Mononuclear cell (primary cell): ENCODE measurements at regions not wholly inside any gene's neighbourhood (a gene's known extent, or its start where the extent isn't known, plus 50 kb on each side); places are given as distances from the start of the nearest gene placed in this dataset.

Source experiments
- H3K27me3 ChIP-seq: 2 replicates; pipeline ENCODE4 v1.6.0; 2011; ENCODE audit warnings: low read length, control low read depth; ENCODE audit not compliant: insufficient read depth
- H3K4me1 ChIP-seq: 2 replicates; pipeline ENCODE4 v1.5.1; 2011; ENCODE audit warnings: mild to moderate bottlenecking, low read length, control low read depth; ENCODE audit not compliant: insufficient read depth
- H3K4me3 ChIP-seq: 2 replicates; pipeline ENCODE4 v1.5.1; 2011; ENCODE audit warnings: mild to moderate bottlenecking, low read length, moderate library complexity
- H3K9me3 ChIP-seq: 2 replicates; pipeline ENCODE4 v1.5.1; 2011; ENCODE audit warnings: low read depth, mild to moderate bottlenecking, control low read depth, low read length

GRCh38 chr9:88786291-88787079 lies 204.8 kb upstream of the S1PR3 start:
- Histone ChIP-seq H3K4me1 (no peaks in the 10 kb centered on the region), H3K9me3 (no peaks in the 10 kb centered on the region), H3K4me3 (no peak overlapping the region), H3K27me3 (no peaks in the 10 kb centered on the region)

- Histone ChIP-seq H3K4me1 (no peaks in the 10 kb centered on the region), H3K27me3 (no peaks in the 10 kb centered on the region), H3K9me3 (no peaks in the 10 kb centered on the region), H3K4me3 (no peak overlapping the region)
These were observed 201.5 kb upstream of the S1PR3 start for GRCh38 chr9:88789785-88790184.

- Histone ChIP-seq H3K27me3 (no peaks in the 10 kb centered on the region), H3K4me1 (no peaks in the 10 kb centered on the region), H3K4me3 (no peak overlapping the region), H3K9me3 (no peaks in the 10 kb centered on the region)
These were observed 200.0 kb upstream of the S1PR3 start for GRCh38 chr9:88791105-88791805.

- Histone ChIP-seq H3K4me3 (no peak overlapping the region), H3K27me3 (no peaks in the 10 kb centered on the region), H3K4me1 (no peaks in the 10 kb centered on the region), H3K9me3 (no peaks in the 10 kb centered on the region)
These were observed 198.8 kb upstream of the S1PR3 start for GRCh38 chr9:88792502-88792901.

DNA sequence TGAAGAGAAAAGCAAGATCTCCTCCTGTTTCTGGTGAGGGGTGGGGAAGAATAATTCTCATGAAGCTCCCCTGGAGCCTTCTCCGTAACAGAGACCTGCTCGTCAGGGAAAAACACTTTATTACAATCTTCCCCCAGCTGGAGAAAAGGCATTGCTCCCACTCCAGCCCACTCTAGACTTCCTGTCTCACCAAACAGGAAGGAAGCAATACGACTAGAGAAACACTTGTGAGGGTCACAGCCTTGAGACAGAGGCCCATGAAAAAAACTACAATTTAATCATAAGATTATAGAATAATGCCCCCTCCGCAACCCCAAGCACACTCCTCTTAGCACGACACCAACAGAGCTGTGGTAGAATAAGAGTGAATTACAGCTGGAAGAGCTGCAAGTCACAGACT lies 197.2 kb upstream of the S1PR3 start:
- no peaks in the 10 kb centered on the region for H3K4me1 ChIP-seq

DNA sequence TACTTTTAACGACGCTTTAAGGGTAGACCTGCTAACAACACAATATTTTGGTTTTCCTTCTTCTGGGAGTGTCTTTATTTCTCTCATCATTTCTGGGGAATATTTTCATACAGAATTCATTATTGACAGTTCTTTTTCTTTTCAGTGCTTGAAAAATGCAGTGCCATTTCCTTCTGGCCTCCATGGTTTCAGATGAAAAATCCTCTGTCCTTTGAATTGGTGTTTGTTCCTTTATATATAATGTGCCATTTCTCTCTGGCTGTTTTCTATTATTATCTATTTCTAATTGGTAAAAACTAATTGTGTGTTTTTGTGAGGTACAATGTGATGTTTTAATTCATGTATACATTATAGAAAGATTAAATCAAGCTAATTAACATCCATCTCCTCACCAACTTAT lies 194.3 kb upstream of the S1PR3 start:
- Histone ChIP-seq H3K4me3 (no peak overlapping the region), H3K9me3 (no peaks in the 10 kb centered on the region), H3K27me3 (peaks cover 10% of the 10 kb centered on the region), H3K4me1 (no peaks in the 10 kb centered on the region)

More for the DNA sequence above, 197.2 kb upstream of the S1PR3 start:
- Histone ChIP-seq H3K4me3 (no peak overlapping the region), H3K9me3 (no peaks in the 10 kb centered on the region), H3K27me3 (no peaks in the 10 kb centered on the region)

- H3K4me3 ChIP-seq, result no peak overlapping the region
These were observed 192.8 kb upstream of the S1PR3 start for GRCh38 chr9:88798476-88798875.

GRCh38 chr9:88799541-88800328 lies 191.5 kb upstream of the S1PR3 start:
- no peaks in the 10 kb centered on the region for H3K9me3 ChIP-seq
- H3K4me1 ChIP-seq, result no peaks in the 10 kb centered on the region
- peaks cover 24% of the 10 kb centered on the region for H3K27me3 ChIP-seq
- H3K4me3 ChIP-seq, result no peak overlapping the region

More at GRCh38 chr9:88798476-88798875, 192.8 kb upstream of the S1PR3 start:
- Histone ChIP-seq H3K9me3 (no peaks in the 10 kb centered on the region), H3K27me3 (peaks cover 23% of the 10 kb centered on the region), H3K4me1 (no peaks in the 10 kb centered on the region)

GRCh38 chr9:88800329-88800682 lies 191.0 kb upstream of the S1PR3 start:
- Histone ChIP-seq H3K9me3 (no peaks in the 10 kb centered on the region), H3K4me1 (no peaks in the 10 kb centered on the region), H3K27me3 (peaks cover 24% of the 10 kb centered on the region)

DNA sequence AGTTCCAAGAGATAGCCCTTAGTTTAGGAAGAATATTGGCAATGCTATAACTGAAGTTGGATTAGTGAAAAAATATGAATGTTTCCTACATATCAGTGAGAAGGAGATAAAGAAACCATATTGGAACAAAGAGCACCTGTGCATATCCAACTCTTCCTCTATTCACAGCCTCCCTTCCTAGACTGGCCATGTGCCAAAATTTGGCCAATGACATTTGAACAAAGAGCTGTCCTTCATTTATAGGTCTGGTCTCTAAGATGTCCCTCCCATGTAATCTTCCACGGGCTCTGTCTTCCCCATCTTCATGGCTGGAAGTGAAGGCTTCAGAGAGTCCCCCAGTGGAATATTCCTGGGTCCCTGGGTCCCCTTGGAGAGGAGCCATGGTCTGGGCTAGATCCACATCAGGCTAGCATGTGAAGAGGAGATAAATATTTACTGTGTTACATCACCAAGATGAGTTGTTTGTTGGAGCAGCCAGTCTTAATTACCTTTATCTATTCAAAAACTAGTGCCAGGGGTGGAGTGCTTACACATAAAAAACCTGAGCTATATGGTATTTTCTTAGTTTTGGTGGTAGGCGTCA lies 190.0 kb upstream of the S1PR3 start:
- Histone ChIP-seq H3K4me3 (no peak overlapping the region), H3K4me1 (no peaks in the 10 kb centered on the region), H3K9me3 (no peaks in the 10 kb centered on the region), H3K27me3 (peaks cover 24% of the 10 kb centered on the region)

More at GRCh38 chr9:88800329-88800682, 191.0 kb upstream of the S1PR3 start:
- H3K4me3 ChIP-seq, result no peak overlapping the region

DNA sequence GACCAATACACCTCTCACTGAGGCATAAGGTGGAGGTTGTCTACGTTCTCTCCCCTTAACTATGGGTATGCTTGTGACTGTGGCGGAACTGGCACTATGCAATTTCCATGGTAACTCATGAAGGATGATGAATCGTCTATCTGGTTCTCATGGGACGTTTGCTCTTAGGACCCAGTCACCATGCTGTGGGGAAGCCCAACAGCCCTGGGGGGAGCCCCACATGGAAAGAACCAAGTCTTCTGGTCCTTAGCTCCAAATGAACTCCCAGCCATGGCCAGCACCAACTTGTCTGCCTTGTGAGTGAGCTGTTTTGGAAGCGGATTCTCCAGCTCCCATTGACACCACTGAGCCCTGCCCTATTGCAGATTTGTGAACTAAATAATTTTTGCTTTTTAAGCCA lies 188.7 kb upstream of the S1PR3 start:
- H3K4me3 ChIP-seq, result no peak overlapping the region
- H3K4me1 ChIP-seq, result no peaks in the 10 kb centered on the region
- peaks cover 24% of the 10 kb centered on the region for H3K27me3 ChIP-seq
- no peaks in the 10 kb centered on the region for H3K9me3 ChIP-seq

GRCh38 chr9:88803546-88804253 lies 187.6 kb upstream of the S1PR3 start:
- no peaks in the 10 kb centered on the region for H3K9me3 ChIP-seq
- H3K4me3 ChIP-seq, result no peak overlapping the region
- no peaks in the 10 kb centered on the region for H3K4me1 ChIP-seq
- H3K27me3 ChIP-seq, result peaks cover 24% of the 10 kb centered on the region

DNA sequence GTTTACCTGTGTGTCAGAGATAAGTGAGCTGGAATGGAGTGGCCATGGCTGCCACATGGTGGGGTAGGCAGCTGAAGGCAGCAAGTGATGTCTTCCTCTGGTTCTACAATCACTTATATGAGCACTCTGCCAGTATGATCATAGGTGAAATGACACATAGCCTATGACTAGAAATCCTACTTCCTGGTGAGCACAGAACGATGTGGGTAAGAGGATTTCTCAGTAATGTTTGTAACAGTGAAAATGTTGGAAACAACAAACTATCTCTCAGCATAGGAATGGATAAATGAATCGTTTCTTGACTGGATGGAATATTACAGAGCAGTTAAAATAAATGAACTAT lies 187.0 kb upstream of the S1PR3 start:
- peaks cover 24% of the 10 kb centered on the region for H3K27me3 ChIP-seq
- H3K4me3 ChIP-seq, result no peak overlapping the region
- no peaks in the 10 kb centered on the region for H3K9me3 ChIP-seq
- H3K4me1 ChIP-seq, result no peaks in the 10 kb centered on the region

GRCh38 chr9:88805217-88805943 lies 185.9 kb upstream of the S1PR3 start:
- Histone ChIP-seq H3K9me3 (no peaks in the 10 kb centered on the region), H3K4me3 (no peak overlapping the region), H3K4me1 (no peaks in the 10 kb centered on the region), H3K27me3 (peaks cover 17% of the 10 kb centered on the region)
